CD4-positive, alpha-beta T cell (primary cell): ENCODE measurements at regions not wholly inside any gene's neighbourhood (a gene's known extent, or its start where the extent isn't known, plus 50 kb on each side); places are given as distances from the start of the nearest gene placed in this dataset.

Experiments used
- ATAC-seq: fragments of 200-7000 bp; cut with Tn5 transposase; one replicate; pipeline ENCODE4 v1.10.0; 2022; ENCODE audit warnings: mild to moderate bottlenecking; ENCODE audit not compliant: poor library complexity
- CTCF ChIA-PET: fragments of 350-600 bp; sonication (Branson Sonifier 250); formaldehyde crosslinking; loops from one replicate; lab custom pipeline; 2021; ENCODE audit warnings: antibody characterized with exemption, inconsistent platforms; lab: Charles Lee
- POLR2A ChIA-PET: fragments of 350-600 bp; sonication (Branson Sonifier 250); formaldehyde crosslinking; loops from one replicate; lab custom pipeline; 2021; ENCODE audit warnings: antibody characterized with exemption, inconsistent platforms; lab: Charles Lee
- DNase-seq, 14 experiments: peaks; one replicate each; pipeline ENCODE4 v3.0.0-alpha.2; 2013 to 2020; ENCODE audit warnings: mixed read lengths in 2 of 14
- H3K27ac ChIP-seq, 2 donors: one replicate each; pipeline versions ENCODE4 v1.5.1 to v1.7.0; 2013; ENCODE audit warnings: low read length in 2 of 2, low read depth in 1 of 2, mild to moderate bottlenecking in 1 of 2
- H3K27me3 ChIP-seq, 2 experiments: 1 replicate in 1 of 2; 2 replicates in 1 of 2; pipeline versions ENCODE4 v1.6.1 to v1.7.0; 2013; ENCODE audit warnings: low read length in 2 of 2, control low read depth in 1 of 2, mild to moderate bottlenecking in 1 of 2, moderate library complexity in 1 of 2; ENCODE audit not compliant: insufficient read depth in 2 of 2, control insufficient read depth in 1 of 2
- H3K36me3 ChIP-seq: one replicate; pipeline ENCODE4 v1.6.1; 2013; ENCODE audit warnings: low read length, control low read depth; ENCODE audit not compliant: insufficient read depth
- H3K4me1 ChIP-seq: one replicate; pipeline ENCODE4 v1.6.1; 2013; ENCODE audit warnings: low read length, control low read depth; ENCODE audit not compliant: insufficient read depth
- H3K4me3 ChIP-seq: one replicate; pipeline ENCODE4 v1.5.1; 2013; ENCODE audit warnings: mild to moderate bottlenecking, low read length, moderate library complexity
- H3K9me3 ChIP-seq, 2 experiments: 1 replicate in 1 of 2; 2 replicates in 1 of 2; pipeline versions ENCODE4 v1.6.1 to v1.7.0; 2013; ENCODE audit warnings: low read length in 2 of 2, mild to moderate bottlenecking in 2 of 2, control low read depth in 1 of 2, moderate library complexity in 1 of 2; ENCODE audit not compliant: control insufficient read depth in 1 of 2, insufficient read depth in 1 of 2
- H3K27ac Mint-ChIP-seq: one replicate; pipeline ENCODE4 v1.8.0; 2020; ENCODE audit warnings: mixed read lengths
- H3K27me3 Mint-ChIP-seq: one replicate; pipeline ENCODE4 v1.8.0; 2021; ENCODE audit warnings: mixed read lengths
- H3K36me3 Mint-ChIP-seq: one replicate; pipeline ENCODE4 v1.8.0; 2021; ENCODE audit warnings: low read depth, mixed read lengths
- H3K4me1 Mint-ChIP-seq: one replicate; pipeline ENCODE4 v1.8.0; 2021; ENCODE audit warnings: low read depth, mixed read lengths
- H3K4me3 Mint-ChIP-seq: one replicate; pipeline ENCODE4 v1.8.0; 2020; ENCODE audit warnings: mild to moderate bottlenecking, mixed read lengths
- H3K9me3 Mint-ChIP-seq: one replicate; pipeline ENCODE4 v1.8.0; 2020; ENCODE audit warnings: mixed read lengths
- CTCF ChIP-seq: fragments of 200-600 bp; IDR thresholded peaks from one replicate; pipeline ENCODE4 v1.8.0; 2022; ENCODE audit warnings: antibody characterized with exemption, mild to moderate bottlenecking
- intact Hi-C, 2 experiments: fragments of 100-400 bp; cut with DNase I in 1 of 2; cut with micrococcal nuclease in 1 of 2; formaldehyde crosslinking; loops; one replicate each; pipeline versions ENCODE4 v1.15.1 to v1.9.0; 2023 to 2025; cut with DNase I, micrococcal nuclease

GRCh38 chr4:153137677-153138630 is 66.3 kb upstream of the TRIM2 start:
- H3K36me3 ChIP-seq = no peaks in the 10 kb centered on the region
- ChIA-PET POLR2A (no interaction called here), CTCF (no interaction called here)
- H3K4me1 ChIP-seq = peaks cover 6% of the 10 kb centered on the region
- Mint-ChIP-seq H3K9me3 (no peaks in the 10 kb centered on the region), H3K4me1 (peaks cover 2% of the 10 kb centered on the region), H3K4me3 (no peak overlapping the region), H3K27me3 (no peaks in the 10 kb centered on the region), H3K27ac (no peak overlapping the region), H3K36me3 (no peaks in the 10 kb centered on the region)
- no peaks in the 10 kb centered on the region for H3K27me3 ChIP-seq
- DNase-seq = no peak
- ATAC-seq = no peak
- H3K27ac ChIP-seq = no peak overlapping the region
- no peak overlapping the region for H3K4me3 ChIP-seq
- TF ChIP-seq CTCF = no peak
- intact Hi-C loops = no loop called here
- H3K9me3 ChIP-seq = no peaks in the 10 kb centered on the region

DNA sequence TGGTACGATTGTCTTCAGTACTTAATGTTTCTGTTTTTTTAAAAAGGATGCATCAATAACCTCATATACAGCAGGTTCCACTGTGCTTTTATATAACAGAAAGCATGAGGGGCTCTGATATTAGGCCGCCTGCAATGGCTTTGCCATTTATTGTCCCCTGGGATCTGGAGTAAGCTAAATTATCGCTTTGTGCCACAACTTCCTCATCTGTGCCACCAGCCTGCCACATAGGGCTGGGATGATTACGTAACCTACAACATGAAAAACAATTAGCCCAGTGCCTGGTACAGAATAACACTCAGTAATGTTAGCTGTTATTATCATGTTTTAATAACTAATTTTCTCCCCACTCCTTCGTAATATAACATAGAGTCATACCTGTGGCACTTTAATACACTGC is 65.5 kb upstream of the TRIM2 start:
- no peaks in the 10 kb centered on the region for H3K36me3 ChIP-seq
- no peak overlapping the region for H3K4me3 ChIP-seq
- peaks cover 10% of the 10 kb centered on the region for H3K4me1 ChIP-seq
- POLR2A ChIA-PET = no interaction called here
- no peaks in the 10 kb centered on the region for H3K9me3 Mint-ChIP-seq
- H3K27me3 ChIP-seq = no peaks in the 10 kb centered on the region
- H3K36me3 Mint-ChIP-seq = no peaks in the 10 kb centered on the region
- intact Hi-C loops = no loop called here
- no peak overlapping the region for H3K27ac Mint-ChIP-seq
- H3K4me3 Mint-ChIP-seq = no peak overlapping the region
- H3K4me1 Mint-ChIP-seq = peaks cover 9% of the 10 kb centered on the region
- H3K27me3 Mint-ChIP-seq = no peaks in the 10 kb centered on the region
- H3K9me3 ChIP-seq = no peaks in the 10 kb centered on the region
- DNase-seq (peak in 2 of 14 experiments; percentile 35 to 39), ATAC-seq (no peak)
- H3K27ac ChIP-seq = no peak overlapping the region
- CTCF ChIA-PET = no interaction called here
- no peak for TF ChIP-seq CTCF

GRCh38 chr4:153140294-153140693 is 63.9 kb upstream of the TRIM2 start:
- no peak overlapping the region for H3K27ac ChIP-seq
- H3K9me3 Mint-ChIP-seq = no peaks in the 10 kb centered on the region
- no peaks in the 10 kb centered on the region for H3K9me3 ChIP-seq
- intact Hi-C loops = loop anchor here (5.0 to 10.0 kb wide), 3 partner anchors 437 to 607 kb away; no protein-coding TSS in a partner anchor
- H3K4me3 ChIP-seq = no peak overlapping the region
- POLR2A ChIA-PET = no interaction called here
- no peaks in the 10 kb centered on the region for H3K27me3 ChIP-seq
- H3K27me3 Mint-ChIP-seq = no peaks in the 10 kb centered on the region
- ATAC-seq (no peak), DNase-seq (no peak)
- CTCF ChIA-PET = no interaction called here
- no peak overlapping the region for H3K27ac Mint-ChIP-seq
- H3K4me3 Mint-ChIP-seq = no peak overlapping the region
- peaks cover 9% of the 10 kb centered on the region for H3K4me1 Mint-ChIP-seq
- H3K36me3 ChIP-seq = no peaks in the 10 kb centered on the region
- H3K36me3 Mint-ChIP-seq = no peaks in the 10 kb centered on the region
- H3K4me1 ChIP-seq = peaks cover 4% of the 10 kb centered on the region
- TF ChIP-seq CTCF = no peak
